OCI-LY3 (cell line): ENCODE measurements at regions not wholly inside any gene's neighbourhood (a gene's known extent, or its start where the extent isn't known, plus 50 kb on each side); places are given as distances from the start of the nearest gene placed in this dataset.

Source experiments
- H2AFZ ChIP-seq: fragments of 200-600, 300-600 bp; shearing (Covaris generic); 2 replicates; pipeline ENCODE4 v1.6.0; 2014; ENCODE audit warnings: antibody characterized with exemption, low read depth, low read length
- H3K27ac ChIP-seq: fragments of 200-600, 300-600 bp; sonication (generic); 2 replicates; pipeline ENCODE4 v1.5.1; 2014; ENCODE audit warnings: mild to moderate bottlenecking, low read length, moderate library complexity, mixed read lengths
- H3K27me3 ChIP-seq: fragments of 200-600, 300-600 bp; sonication (generic); 2 replicates; pipeline ENCODE4 v1.6.1; 2014; ENCODE audit warnings: low read depth, low read length, mixed read lengths
- H3K36me3 ChIP-seq: fragments of 200-600, 300-600 bp; sonication (generic); replicated peaks from 2 replicates; pipeline ENCODE3; 2014; ENCODE audit warnings: low read depth, low read length, mixed read lengths
- H3K4me1 ChIP-seq: fragments of 300-600, 200-600 bp; sonication (generic); 2 replicates; pipeline ENCODE4 v1.6.1; 2014; ENCODE audit warnings: low read length, mixed read lengths
- H3K4me2 ChIP-seq: fragments of 200-600, 300-600 bp; sonication (generic); 2 replicates; pipeline ENCODE4 v1.6.1; 2014; ENCODE audit warnings: low read length, mixed read lengths
- H3K4me3 ChIP-seq: fragments of 300-600, 200-600 bp; sonication (generic); 2 replicates; pipeline ENCODE4 v1.5.1; 2014; ENCODE audit warnings: antibody characterized with exemption, mild to moderate bottlenecking, low read length, moderate library complexity
- H3K79me2 ChIP-seq: fragments of 300-600, 200-600 bp; shearing (Covaris generic); 2 replicates; pipeline ENCODE4 v1.6.1; 2014; ENCODE audit warnings: mild to moderate bottlenecking, low read length, mixed read lengths
- H3K9ac ChIP-seq: fragments of 300-600, 200-600 bp; shearing (Covaris generic); 2 replicates; pipeline ENCODE4 v1.6.0; 2014; ENCODE audit warnings: mild to moderate bottlenecking, low read length, moderate library complexity
- H3K9me3 ChIP-seq: fragments of 200-600, 300-600 bp; shearing (Covaris generic); 2 replicates; pipeline ENCODE4 v1.6.1; 2014; ENCODE audit warnings: low read length, mixed read lengths; ENCODE audit not compliant: insufficient read depth
- H4K20me1 ChIP-seq: fragments of 200-600, 300-600 bp; sonication (generic); 2 replicates; pipeline ENCODE4 v1.6.1; 2016; ENCODE audit warnings: low read length, mixed read lengths; ENCODE audit not compliant: insufficient read depth
- CTCF ChIP-seq: fragments of 200-600, 300-600 bp; sonication (generic); IDR thresholded peaks from 2 replicates; pipeline ENCODE4 v1.5.1; 2014; ENCODE audit warnings: antibody characterized with exemption, low read length, low read depth
- EZH2phosphoT487 ChIP-seq: fragments of 200-600 bp; shearing (Covaris generic); IDR thresholded peaks from 2 replicates; pipeline ENCODE4 v1.6.1; 2018; ENCODE audit warnings: antibody characterized with exemption, mixed run types, low read depth

GRCh38 chr12:19000836-19001235, 128.7 kb upstream of the PLEKHA5 start:
- Histone ChIP-seq H3K4me1 (peaks cover 30% of the 10 kb centered on the region), H3K4me3 (no peak overlapping the region), H3K9me3 (no peaks in the 10 kb centered on the region), H3K27ac (no peak overlapping the region), H3K36me3 (no peaks in the 10 kb centered on the region), H3K9ac (no peak overlapping the region), H3K27me3 (no peaks in the 10 kb centered on the region), H2AFZ (no peak overlapping the region), H3K4me2 (no peak overlapping the region; the same call in 1 of the 2 replicates), H4K20me1 (no peaks in the 10 kb centered on the region), H3K79me2 (no peaks in the 10 kb centered on the region)
- TF ChIP-seq EZH2phosphoT487, result no peak
- TF ChIP-seq CTCF, result no peak

- Histone ChIP-seq H3K27me3 (no peaks in the 10 kb centered on the region), H3K79me2 (no peaks in the 10 kb centered on the region), H3K9ac (no peak overlapping the region), H4K20me1 (no peaks in the 10 kb centered on the region), H3K27ac (no peak overlapping the region), H2AFZ (no peak overlapping the region), H3K9me3 (no peaks in the 10 kb centered on the region), H3K4me1 (peaks cover 30% of the 10 kb centered on the region), H3K4me3 (no peak overlapping the region), H3K4me2 (no peak overlapping the region), H3K36me3 (no peaks in the 10 kb centered on the region)
- TF ChIP-seq CTCF, result no peak
- no peak for TF ChIP-seq EZH2phosphoT487
These were observed 127.3 kb upstream of the PLEKHA5 start for GRCh38 chr12:19002216-19002615.

DNA sequence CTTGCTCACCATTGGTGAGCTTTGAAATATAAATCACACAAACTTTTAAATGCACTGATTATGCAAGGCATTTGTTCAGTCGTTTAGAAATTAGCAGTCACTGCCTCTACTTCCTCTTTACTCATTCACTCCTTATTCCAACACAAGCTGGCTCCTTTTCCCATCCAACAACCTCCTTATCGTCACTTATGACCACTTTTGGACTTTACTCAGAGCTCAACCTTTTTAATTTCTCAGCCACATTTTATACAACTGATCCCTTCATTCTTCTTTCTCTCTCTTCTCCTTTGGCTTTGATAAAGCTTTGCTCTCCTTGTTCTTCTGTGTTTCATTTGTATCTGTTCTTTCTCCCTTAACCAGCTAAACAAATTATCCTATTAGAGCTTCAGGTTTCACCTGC, 126.4 kb upstream of the PLEKHA5 start:
- Histone ChIP-seq H3K9me3 (no peaks in the 10 kb centered on the region), H3K36me3 (no peaks in the 10 kb centered on the region), H3K27me3 (no peaks in the 10 kb centered on the region), H3K79me2 (no peaks in the 10 kb centered on the region), H3K9ac (no peak overlapping the region), H3K4me1 (peaks cover 39% of the 10 kb centered on the region), H4K20me1 (no peaks in the 10 kb centered on the region), H3K27ac (no peak overlapping the region), H2AFZ (no peak overlapping the region), H3K4me3 (no peak overlapping the region), H3K4me2 (no peak overlapping the region)
- TF ChIP-seq EZH2phosphoT487, result no peak
- TF ChIP-seq CTCF, result no peak

DNA sequence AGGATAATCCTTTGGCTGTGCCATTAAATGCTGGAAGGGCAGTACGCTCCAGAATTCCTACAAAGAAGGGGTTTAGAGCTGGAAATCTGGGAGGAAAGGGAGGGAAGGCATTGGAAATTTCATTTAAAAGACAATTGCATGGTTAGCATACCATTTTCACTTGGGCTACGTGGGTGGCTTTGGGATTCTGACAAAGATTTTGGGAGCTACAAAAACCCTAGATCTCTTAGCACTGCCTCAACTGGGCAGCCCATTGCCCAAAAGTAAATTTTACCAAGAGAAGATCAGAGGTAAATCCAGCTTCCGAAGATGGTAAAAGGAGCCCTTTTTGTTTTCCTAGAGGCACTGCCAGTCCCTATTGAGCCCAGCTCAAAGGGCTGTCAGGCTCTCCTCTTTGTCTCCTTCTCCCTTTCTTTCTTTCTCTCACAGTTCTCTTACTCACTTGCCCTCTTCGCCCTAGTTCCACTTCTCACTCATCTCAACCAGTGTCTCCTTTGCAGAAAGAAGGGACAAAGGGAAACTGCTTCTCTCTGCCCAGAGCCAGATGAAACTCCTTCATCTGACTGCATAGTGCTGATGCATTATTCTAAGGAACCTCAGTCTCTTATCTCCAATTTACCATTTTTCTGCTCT, 125.4 kb upstream of the PLEKHA5 start:
- no peak for TF ChIP-seq EZH2phosphoT487
- no peak for TF ChIP-seq CTCF
- Histone ChIP-seq H3K27ac (no peak overlapping the region), H4K20me1 (no peaks in the 10 kb centered on the region), H3K4me3 (no peak overlapping the region), H3K4me2 (no peak overlapping the region), H3K4me1 (peaks cover 46% of the 10 kb centered on the region), H2AFZ (no peak overlapping the region), H3K79me2 (no peaks in the 10 kb centered on the region), H3K36me3 (no peaks in the 10 kb centered on the region), H3K9ac (no peak overlapping the region), H3K9me3 (no peaks in the 10 kb centered on the region), H3K27me3 (no peaks in the 10 kb centered on the region)
